Endothelial cell of umbilical vein (primary cell): ENCODE measurements at regions not wholly inside any gene's neighbourhood (a gene's known extent, or its start where the extent isn't known, plus 50 kb on each side); places are given as distances from the start of the nearest gene placed in this dataset.

ENCODE experiments used
- BruUV-seq: library from RNA; stranded (reverse); fragments of 400-500 nt; replicated peaks from 2 replicates; lab custom pipeline; 2021; lab: Mats Ljungman, UMichigan
- CTCF ChIA-PET: fragments of 300-600, 350-600 bp; sonication (Branson Sonifier 250); formaldehyde crosslinking; loops from one replicate; lab custom pipeline; 2021; ENCODE audit warnings: antibody characterized with exemption, inconsistent platforms; lab: Charles Lee
- POLR2A ChIA-PET: fragments of 300-600, 350-600 bp; sonication (Branson Sonifier 250); formaldehyde crosslinking; loops from one replicate; lab custom pipeline; 2021; ENCODE audit warnings: antibody characterized with exemption, inconsistent platforms; lab: Charles Lee
- DNase-seq: peaks from one replicate; pipeline ENCODE4 v3.0.0-alpha.2; 2011; ENCODE audit warnings: low read depth, low spot score
- FAIRE-seq: peaks from 2 replicates; lab custom pipeline; 2011; peaks lifted over from hg19 to GRCh38; lab: Jason Lieb, UNC
- H2AFZ ChIP-seq: 2 replicates; pipeline ENCODE4 v1.6.0; 2012; ENCODE audit warnings: low read depth, low read length, control low read depth, inconsistent platforms
- H3K27ac ChIP-seq: 2 replicates; pipeline ENCODE4 v1.5.1; 2011; ENCODE audit warnings: low read depth, mild to moderate bottlenecking, control low read depth, low read length, moderate library complexity; ENCODE audit not compliant: insufficient read depth
- H3K27me3 ChIP-seq, 2 experiments: 2 replicates each; pipeline versions ENCODE4 v1.6.0 to v1.6.1; 2011; ENCODE audit warnings: low read length in 2 of 2, mixed read lengths in 1 of 2; ENCODE audit not compliant: control insufficient read depth in 2 of 2, insufficient read depth in 2 of 2
- H3K36me3 ChIP-seq, 2 experiments: 2 replicates in 1 of 2; 3 replicates in 1 of 2; pipeline ENCODE4 v1.5.1; 2011; ENCODE audit warnings: low read length in 2 of 2, mild to moderate bottlenecking in 1 of 2, moderate library complexity in 1 of 2; ENCODE audit not compliant: control insufficient read depth in 2 of 2, insufficient read depth in 2 of 2; ENCODE audit errors: extremely low read depth in 1 of 2
- H3K4me1 ChIP-seq: 3 replicates; pipeline ENCODE4 v1.5.1; 2011; ENCODE audit warnings: mild to moderate bottlenecking, low read length; ENCODE audit not compliant: control insufficient read depth, insufficient read depth; ENCODE audit errors: extremely low read depth
- H3K4me2 ChIP-seq: 2 replicates; pipeline ENCODE4 v1.6.1; 2011; ENCODE audit warnings: low read length, control low read depth, mixed read lengths; ENCODE audit not compliant: insufficient read depth
- H3K4me3 ChIP-seq, 3 experiments: fragments of 200-600 bp in 1 of 3; sonication (generic), shearing (Covaris generic) in 1 of 3; replicated peaks in 1 of 3; 2 replicates each; pipeline ENCODE4 v1.5.1; 2011 to 2016; ENCODE audit warnings: control low read depth in 3 of 3, low read length in 3 of 3, mild to moderate bottlenecking in 2 of 3, inconsistent platforms in 1 of 3, low read depth in 1 of 3, moderate library complexity in 1 of 3; ENCODE audit not compliant: insufficient read depth in 1 of 3
- H3K79me2 ChIP-seq: 2 replicates; pipeline ENCODE4 v1.6.0; 2012; ENCODE audit warnings: low read length, inconsistent platforms; ENCODE audit not compliant: control insufficient read depth, insufficient read depth
- H3K9ac ChIP-seq: replicated peaks from 2 replicates; pipeline ENCODE3; 2011; ENCODE audit warnings: low read length, control low read depth; ENCODE audit not compliant: insufficient read depth; ENCODE audit errors: extremely low read depth
- H3K9me1 ChIP-seq: replicated peaks from 3 replicates; pipeline ENCODE4 v1.6.0; 2011; ENCODE audit warnings: mild to moderate bottlenecking, low read length; ENCODE audit not compliant: control insufficient read depth, insufficient read depth; ENCODE audit errors: extremely low read depth
- H3K9me3 ChIP-seq: replicated peaks from 2 replicates; pipeline ENCODE4 v1.5.1; 2012; ENCODE audit warnings: low read length, inconsistent platforms; ENCODE audit not compliant: control insufficient read depth, insufficient read depth
- H4K20me1 ChIP-seq: replicated peaks from 2 replicates; pipeline ENCODE3; 2011; ENCODE audit warnings: mild to moderate bottlenecking, low read length; ENCODE audit not compliant: control insufficient read depth, insufficient read depth; ENCODE audit errors: extremely low read depth
- CTCF ChIP-seq, 2 donors: IDR thresholded peaks; 1 replicate in 1 of 2; 2 replicates in 1 of 2; pipeline ENCODE4 v1.5.1; 2011; ENCODE audit warnings: low read length in 2 of 2, mild to moderate bottlenecking in 2 of 2, moderate library complexity in 2 of 2, control low read depth in 1 of 2, inconsistent platforms in 1 of 2, low read depth in 1 of 2; ENCODE audit not compliant: insufficient read depth in 1 of 2; ENCODE audit errors: extremely low read depth in 1 of 2
- EZH2 ChIP-seq: IDR thresholded peaks from 2 replicates; pipeline ENCODE4 v1.6.1; 2012; ENCODE audit warnings: borderline replicate concordance, low read depth, mild to moderate bottlenecking, moderate library complexity, low read length, inconsistent platforms; ENCODE audit not compliant: severe bottlenecking
- FOS ChIP-seq: IDR thresholded peaks from 2 replicates; pipeline ENCODE4 v1.6.1; 2011; ENCODE audit warnings: mild to moderate bottlenecking, low read length, moderate library complexity, borderline replicate concordance; ENCODE audit not compliant: insufficient read depth
- GATA2 ChIP-seq: IDR thresholded peaks from 2 replicates; pipeline ENCODE4 v1.7.0; 2011; ENCODE audit warnings: low read depth, mild to moderate bottlenecking, moderate library complexity, mixed read lengths, low read length; ENCODE audit not compliant: insufficient read length, insufficient read depth
- JUN ChIP-seq: IDR thresholded peaks from 2 replicates; pipeline ENCODE4 v1.6.1; 2011; ENCODE audit warnings: borderline replicate concordance, low read depth; ENCODE audit not compliant: insufficient read length, insufficient read depth
- MYC ChIP-seq: IDR thresholded peaks from one replicate; pipeline ENCODE4 v1.6.1; 2011; ENCODE audit warnings: mild to moderate bottlenecking, low read depth, low read length
- POLR2A ChIP-seq: IDR thresholded peaks from 2 replicates; pipeline ENCODE4 v1.6.1; 2012; ENCODE audit warnings: low read depth, mild to moderate bottlenecking, control low read depth, low read length
- POLR2AphosphoS5 ChIP-seq: IDR thresholded peaks from 2 replicates; pipeline ENCODE4 v1.6.1; 2012; ENCODE audit warnings: low read depth, mild to moderate bottlenecking, control low read depth, low read length, moderate library complexity; ENCODE audit not compliant: insufficient read depth
- dilution Hi-C: fragments of 300-500 bp; cut with MboI; formaldehyde crosslinking; loops from one replicate; pipeline ENCODE4 v1.15.0; 2019; ENCODE audit warnings: low sequenced_read_pairs; ENCODE audit not compliant: extremely low pct_ligation_motif_present
- intact Hi-C: fragments of 100-400 bp; cut with micrococcal nuclease; formaldehyde crosslinking; loops from one replicate; pipeline ENCODE4 v1.10.0; 2022
- TF ChIP-seq, protein P1 (sequence below): IDR thresholded peaks from 2 replicates; pipeline ENCODE4 v1.6.1; 2011; ENCODE audit not compliant: insufficient read depth, insufficient read length

DNA sequence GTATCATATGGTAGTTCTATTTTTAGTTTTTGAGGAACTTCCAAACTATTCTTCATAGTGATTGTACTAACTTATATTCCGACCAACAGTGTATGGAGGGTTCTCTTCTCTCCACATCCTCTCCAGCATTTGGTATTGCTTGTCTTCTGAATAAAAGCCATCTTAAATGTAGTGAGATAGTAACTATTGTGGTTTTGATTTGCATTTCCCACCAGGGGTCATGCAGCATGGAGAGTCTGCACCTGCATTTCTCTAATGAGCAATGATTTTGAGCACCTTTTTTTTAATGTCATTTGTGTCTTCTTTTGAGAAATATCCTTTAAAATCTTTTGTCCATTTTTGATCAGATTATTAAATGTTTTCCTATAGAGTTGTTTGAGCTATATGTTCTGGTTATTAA lies 718.5 kb downstream of the ZBBX start:
- Histone ChIP-seq H2AFZ (no peak overlapping the region), H3K4me3 (no peak overlapping the region), H3K9ac (no peak overlapping the region), H3K27me3 (no peaks in the 10 kb centered on the region), H3K4me2 (no peak overlapping the region), H3K9me1 (no peaks in the 10 kb centered on the region), H3K27ac (no peak overlapping the region), H4K20me1 (no peaks in the 10 kb centered on the region), H3K36me3 (no peaks in the 10 kb centered on the region), H3K4me1 (no peaks in the 10 kb centered on the region), H3K9me3 (no peaks in the 10 kb centered on the region), H3K79me2 (no peaks in the 10 kb centered on the region)
- FAIRE-seq (no peak), DNase-seq (no peak)
- CTCF ChIA-PET = no interaction called here
- POLR2A ChIA-PET = no interaction called here
- TF ChIP-seq GATA2 (no peak), JUN (no peak), EZH2 (no peak), MYC (no peak), FOS (no peak), CTCF (IDR thresholded peaks at IDR 0.05; ENCODE audit: extremely low read depth in 1 of 2, insufficient read depth in 1 of 2, low read depth in 1 of 2, low read length in 2 of 2) (no peak), POLR2A (no peak), POLR2AphosphoS5 (no peak)
- TF ChIP-seq, protein P1, sequence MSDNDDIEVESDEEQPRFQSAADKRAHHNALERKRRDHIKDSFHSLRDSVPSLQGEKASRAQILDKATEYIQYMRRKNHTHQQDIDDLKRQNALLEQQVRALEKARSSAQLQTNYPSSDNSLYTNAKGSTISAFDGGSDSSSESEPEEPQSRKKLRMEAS = no peak
- intact Hi-C loops = no loop called here
- BruUV-seq = no TSS peak
- dilution Hi-C loops = no loop called here
